Adrenal gland (tissue), 9 donors: ENCODE measurements at regions not wholly inside any gene's neighbourhood (a gene's known extent, or its start where the extent isn't known, plus 50 kb on each side); places are given as distances from the start of the nearest gene placed in this dataset.

Experiments
- DNase-seq, 7 donors: peaks; one replicate each; pipeline ENCODE4 v3.0.0-alpha.2; 2019 to 2020
- H3K27ac ChIP-seq, 5 donors: fragments of 200-600 bp; sonication (generic) in 4 of 5; 1 replicate in 3 of 5; 2 replicates in 2 of 5; pipeline versions ENCODE4 v1.5.1 to v1.8.0; 2016 to 2020; ENCODE audit warnings: mild to moderate bottlenecking in 1 of 5
- H3K27me3 ChIP-seq: fragments of 200-600 bp; 2 replicates; pipeline ENCODE4 v1.8.0; 2021
- H3K36me3 ChIP-seq, 2 donors: fragments of 200-600 bp; replicated peaks in 1 of 2; 1 replicate in 1 of 2; 2 replicates in 1 of 2; pipeline versions ENCODE4 v1.5.1 to v1.8.0; 2018 to 2022
- H3K4me1 ChIP-seq, 2 donors: fragments of 200-600 bp; replicated peaks in 1 of 2; 1 replicate in 1 of 2; 2 replicates in 1 of 2; pipeline versions ENCODE4 v1.5.1 to v1.8.0; 2018 to 2021
- H3K4me3 ChIP-seq, 4 donors: fragments of 200-600 bp; sonication (generic) in 3 of 4; one replicate each; pipeline ENCODE4 v1.5.1; 2016 to 2018
- H3K9me3 ChIP-seq, 3 donors: fragments of 200-600 bp; sonication (generic) in 1 of 3; replicated peaks in 1 of 3; 1 replicate in 2 of 3; 2 replicates in 1 of 3; pipeline versions ENCODE4 v1.5.1 to v1.8.0; 2016 to 2021
- POLR2A ChIP-seq, 2 donors: fragments of 450-650 bp; IDR thresholded peaks; one replicate each; pipeline ENCODE4 v1.6.1; 2017; ENCODE audit warnings: antibody characterized with exemption in 2 of 2, mild to moderate bottlenecking in 2 of 2, moderate library complexity in 1 of 2
- WGBS, 4 donors: extraction: QIAGEN DNeasy Blood & Tissue Kit in 2 of 4; methylation state at CpG; one replicate each; pipeline versions ENCODE4 v1.1.5 to v1.1.7; 2013 to 2017; 5-methylcytosine and 5-hydroxymethylcytosine counted together
- intact Hi-C, 2 donors: fragments of 100-400 bp; cut with DNase I; formaldehyde crosslinking; loops; one replicate each; pipeline versions ENCODE4 v1.14.1 to v1.15.0; 2022 to 2023
- TF ChIP-seq, protein P1 (sequence below), 6 experiments: fragments of 450-650 bp in 4 of 6; fragments of 200-600 bp in 2 of 6; sonication (generic) in 1 of 6; IDR thresholded peaks; 1 replicate in 5 of 6; 2 replicates in 1 of 6; pipeline versions ENCODE4 v1.5.1 to v1.8.0; 2016 to 2021; ENCODE audit warnings: antibody characterized with exemption in 6 of 6, mild to moderate bottlenecking in 2 of 6, moderate library complexity in 1 of 6
- donor health status: healthy with polysubstance abuse.
- donor health status: Bipolar disorder and iron deficiency.
- donor health status: DM: yes; HTN: yes; CAD: no.
- donor health status: DM: no; HTN: no; CAD: no.
- donor health status: DM: no; HTN: no; CAD: no.

DNA sequence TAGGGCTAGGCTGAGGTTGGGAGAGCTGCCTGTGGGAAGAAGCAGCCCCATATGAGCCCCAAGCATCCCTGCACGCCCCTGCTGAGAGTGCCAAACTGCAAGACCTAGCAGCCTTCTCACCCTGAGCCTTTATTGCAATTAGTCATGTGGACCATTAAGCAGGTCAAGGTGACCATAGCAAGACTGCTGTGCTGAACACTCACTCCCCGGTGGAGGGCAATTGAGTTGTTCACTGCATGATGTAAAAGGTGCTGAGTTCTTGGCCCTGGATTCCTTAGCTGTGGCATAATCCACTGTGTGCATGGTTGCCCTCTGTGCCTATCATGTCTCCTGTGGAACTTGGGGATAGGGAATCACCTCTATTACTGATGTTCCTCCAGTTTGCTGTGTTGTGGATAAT is 131.1 kb downstream of the FOXD1 start:
- H3K9me3 ChIP-seq = no peaks in the 10 kb centered on the region
- no peak for TF ChIP-seq POLR2A (IDR thresholded peaks at IDR 0.05)
- TF ChIP-seq, protein P1, sequence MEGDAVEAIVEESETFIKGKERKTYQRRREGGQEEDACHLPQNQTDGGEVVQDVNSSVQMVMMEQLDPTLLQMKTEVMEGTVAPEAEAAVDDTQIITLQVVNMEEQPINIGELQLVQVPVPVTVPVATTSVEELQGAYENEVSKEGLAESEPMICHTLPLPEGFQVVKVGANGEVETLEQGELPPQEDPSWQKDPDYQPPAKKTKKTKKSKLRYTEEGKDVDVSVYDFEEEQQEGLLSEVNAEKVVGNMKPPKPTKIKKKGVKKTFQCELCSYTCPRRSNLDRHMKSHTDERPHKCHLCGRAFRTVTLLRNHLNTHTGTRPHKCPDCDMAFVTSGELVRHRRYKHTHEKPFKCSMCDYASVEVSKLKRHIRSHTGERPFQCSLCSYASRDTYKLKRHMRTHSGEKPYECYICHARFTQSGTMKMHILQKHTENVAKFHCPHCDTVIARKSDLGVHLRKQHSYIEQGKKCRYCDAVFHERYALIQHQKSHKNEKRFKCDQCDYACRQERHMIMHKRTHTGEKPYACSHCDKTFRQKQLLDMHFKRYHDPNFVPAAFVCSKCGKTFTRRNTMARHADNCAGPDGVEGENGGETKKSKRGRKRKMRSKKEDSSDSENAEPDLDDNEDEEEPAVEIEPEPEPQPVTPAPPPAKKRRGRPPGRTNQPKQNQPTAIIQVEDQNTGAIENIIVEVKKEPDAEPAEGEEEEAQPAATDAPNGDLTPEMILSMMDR (IDR thresholded peaks at IDR 0.05) = no peak
- no peak overlapping the region for H3K27ac ChIP-seq
- H3K36me3 ChIP-seq = no peaks in the 10 kb centered on the region
- no peak for DNase-seq
- H3K27me3 ChIP-seq = peaks cover 21% of the 10 kb centered on the region
- no peaks in the 10 kb centered on the region for H3K4me1 ChIP-seq
- no peak overlapping the region for H3K4me3 ChIP-seq
- 21 to 60% (median 53%) methylated on average over 1 to 2 of the region's 2 CpGs for WGBS, 4 donors
- intact Hi-C loops = no loop called here

DNA sequence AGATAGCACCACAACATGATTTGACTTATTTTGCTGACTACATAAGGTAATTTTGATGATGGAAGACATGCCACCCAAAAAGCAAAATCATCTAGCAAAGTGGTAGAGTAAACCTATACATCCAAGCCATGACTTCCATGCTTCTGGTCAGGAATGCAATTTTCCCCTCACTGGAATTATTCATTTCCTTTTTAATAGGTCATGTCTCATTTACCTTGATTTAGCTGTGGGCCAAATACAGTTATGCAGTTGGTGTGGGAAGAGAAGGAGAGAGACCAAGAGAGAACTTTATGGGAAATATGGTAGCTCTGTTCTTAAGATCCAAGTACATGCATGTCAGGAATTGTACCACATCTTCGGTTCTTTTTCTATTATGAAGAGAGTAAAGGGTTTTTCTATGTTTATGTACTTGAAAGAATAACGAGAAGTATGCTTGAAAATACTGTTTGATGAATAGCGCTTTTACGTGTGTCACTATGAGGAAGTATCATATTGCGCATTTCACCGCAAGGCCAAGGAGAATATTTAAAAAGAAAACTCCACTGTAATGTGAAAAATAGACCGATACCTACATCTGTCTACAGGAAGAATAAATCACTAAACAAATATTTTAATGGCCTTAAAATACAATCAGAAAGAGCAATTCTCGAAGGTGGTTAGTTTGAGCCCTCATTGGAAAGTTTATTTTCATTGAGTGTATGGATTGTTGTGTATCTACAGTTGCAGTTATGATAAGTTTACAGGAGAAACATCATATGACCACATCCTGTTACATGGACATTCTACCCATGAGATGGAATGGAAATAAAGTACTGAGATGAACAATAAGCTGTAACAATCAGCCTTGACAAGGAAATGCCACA is 134.0 kb downstream of the FOXD1 start:
- intact Hi-C loops = no loop called here
- Histone ChIP-seq H3K36me3 (no peaks in the 10 kb centered on the region), H3K4me3 (no peak overlapping the region), H3K9me3 (no peaks in the 10 kb centered on the region), H3K4me1 (peaks cover 0 to 8% of the 10 kb centered on the region in 2 donors), H3K27me3 (peaks cover 17% of the 10 kb centered on the region), H3K27ac (no peak overlapping the region)
- 64 to 75% (median 67%) methylated on average over 8 of the region's 8 CpGs for WGBS, 4 donors
- DNase-seq = no peak
- no peak for TF ChIP-seq POLR2A (IDR thresholded peaks at IDR 0.05)
- TF ChIP-seq, protein P1 (IDR thresholded peaks at IDR 0.05) = no peak

DNA sequence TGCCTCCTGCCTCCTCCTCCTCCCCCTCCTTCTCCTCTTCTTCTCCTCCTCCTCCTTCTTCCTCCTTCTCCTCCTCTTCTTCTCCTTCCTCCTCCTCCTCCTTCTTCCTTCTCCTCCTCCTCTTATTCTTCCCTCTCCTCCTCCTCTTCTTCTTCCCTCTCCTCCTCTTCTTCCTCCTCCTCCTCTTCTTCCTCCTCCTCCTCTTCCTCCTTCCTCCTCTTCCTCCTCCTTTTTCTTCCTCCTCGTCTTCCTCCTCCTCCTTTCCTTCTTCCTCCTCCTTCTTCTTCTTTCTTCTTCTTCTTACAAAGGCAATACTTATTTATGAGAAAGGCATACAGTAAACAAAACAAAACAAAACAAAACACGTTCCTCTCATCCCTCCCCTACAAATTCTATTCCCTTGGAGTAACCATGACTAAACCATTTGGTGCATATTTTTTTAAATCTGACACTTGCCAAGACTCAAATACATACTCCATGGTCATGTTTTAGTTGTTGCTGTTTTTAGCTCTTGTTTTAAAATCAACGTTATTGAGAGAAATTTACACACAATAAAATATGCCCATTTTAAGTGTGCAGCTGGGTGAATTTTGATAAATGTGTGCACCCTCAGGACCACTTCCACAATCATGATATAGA is 135.6 kb downstream of the FOXD1 start:
- Histone ChIP-seq H3K4me3 (no peak overlapping the region), H3K27ac (no peak overlapping the region), H3K9me3 (no peaks in the 10 kb centered on the region), H3K36me3 (no peaks in the 10 kb centered on the region), H3K4me1 (peaks cover 0 to 8% of the 10 kb centered on the region in 2 donors), H3K27me3 (peaks cover 12% of the 10 kb centered on the region)
- intact Hi-C loops = no loop called here
- WGBS, 4 donors = 40 to 58% (median 48%) methylated on average over 3 of the region's 3 CpGs
- TF ChIP-seq, protein P1 (IDR thresholded peaks at IDR 0.05) = no peak
- TF ChIP-seq POLR2A (IDR thresholded peaks at IDR 0.05) = no peak
- DNase-seq = no peak

DNA sequence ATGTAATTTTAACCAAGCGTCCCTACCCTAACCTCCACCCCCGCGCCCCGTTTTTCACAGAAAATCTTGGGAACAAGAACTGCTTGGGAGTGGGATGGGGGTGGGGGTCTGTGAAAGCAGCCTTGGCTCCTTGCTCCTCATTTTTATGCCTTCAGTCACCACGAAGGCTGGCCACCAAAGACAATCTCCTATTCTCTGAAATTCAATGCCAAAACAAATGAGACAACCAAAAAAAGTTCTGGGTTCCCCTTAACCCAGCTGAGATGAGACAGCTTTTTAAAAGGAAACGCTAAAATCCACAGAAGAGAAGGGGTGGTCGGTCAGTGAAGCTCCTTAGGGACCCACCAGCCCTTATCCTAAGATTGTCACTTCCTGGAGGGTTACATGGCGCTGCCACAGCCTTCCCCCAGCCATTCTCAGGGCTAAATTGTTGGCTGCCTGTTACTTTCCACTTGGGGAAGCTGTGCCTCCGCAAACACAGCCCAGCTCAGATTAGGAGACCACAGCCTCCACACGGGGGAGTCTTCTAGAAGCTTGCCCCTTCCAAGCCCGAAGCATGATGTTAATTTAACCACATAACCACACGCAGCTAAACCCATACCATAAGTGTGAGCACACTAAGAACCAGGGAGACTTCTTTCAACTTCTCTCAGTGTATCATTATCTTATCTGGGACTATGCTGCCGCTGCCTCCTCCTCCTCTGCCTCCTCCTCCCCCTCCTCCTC is 136.3 kb downstream of the FOXD1 start:
- peak overlapping the region in 1 of 5 donors; percentile 68 for H3K27ac ChIP-seq
- no peak overlapping the region for H3K4me3 ChIP-seq
- peaks cover 12% of the 10 kb centered on the region for H3K27me3 ChIP-seq
- intact Hi-C loops = no loop called here
- WGBS, 4 donors = 41 to 47% (median 42%) methylated on average over 11 to 13 of the region's 13 CpGs
- peaks cover 0 to 8% of the 10 kb centered on the region in 2 donors for H3K4me1 ChIP-seq
- no peaks in the 10 kb centered on the region for H3K36me3 ChIP-seq
- TF ChIP-seq POLR2A (IDR thresholded peaks at IDR 0.05) = no peak
- TF ChIP-seq, protein P1 (IDR thresholded peaks at IDR 0.05) = no peak
- DNase-seq = no peak
- H3K9me3 ChIP-seq = no peaks in the 10 kb centered on the region
